CD4-positive, alpha-beta T cell (primary cell): ENCODE measurements at regions not wholly inside any gene's neighbourhood (a gene's known extent, or its start where the extent isn't known, plus 50 kb on each side); places are given as distances from the start of the nearest gene placed in this dataset.
"Not testable (repeated sequence)": the region's sequence is repeated elsewhere in the genome, so short reads cannot be mapped to it uniquely, and the experiment has no call there.

Source experiments
- ATAC-seq: fragments of 200-7000 bp; cut with Tn5 transposase; one replicate; pipeline ENCODE4 v1.10.0; 2022; ENCODE audit warnings: mild to moderate bottlenecking; ENCODE audit not compliant: poor library complexity
- CTCF ChIA-PET: fragments of 350-600 bp; sonication (Branson Sonifier 250); formaldehyde crosslinking; loops from one replicate; lab custom pipeline; 2021; ENCODE audit warnings: antibody characterized with exemption, inconsistent platforms; lab: Charles Lee
- POLR2A ChIA-PET: fragments of 350-600 bp; sonication (Branson Sonifier 250); formaldehyde crosslinking; loops from one replicate; lab custom pipeline; 2021; ENCODE audit warnings: antibody characterized with exemption, inconsistent platforms; lab: Charles Lee
- DNase-seq, 14 experiments: peaks; one replicate each; pipeline ENCODE4 v3.0.0-alpha.2; 2013 to 2020; ENCODE audit warnings: mixed read lengths in 2 of 14
- H3K27ac ChIP-seq, 2 donors: one replicate each; pipeline versions ENCODE4 v1.5.1 to v1.7.0; 2013; ENCODE audit warnings: low read length in 2 of 2, low read depth in 1 of 2, mild to moderate bottlenecking in 1 of 2
- H3K27me3 ChIP-seq, 2 experiments: 1 replicate in 1 of 2; 2 replicates in 1 of 2; pipeline versions ENCODE4 v1.6.1 to v1.7.0; 2013; ENCODE audit warnings: low read length in 2 of 2, control low read depth in 1 of 2, mild to moderate bottlenecking in 1 of 2, moderate library complexity in 1 of 2; ENCODE audit not compliant: insufficient read depth in 2 of 2, control insufficient read depth in 1 of 2
- H3K36me3 ChIP-seq: one replicate; pipeline ENCODE4 v1.6.1; 2013; ENCODE audit warnings: low read length, control low read depth; ENCODE audit not compliant: insufficient read depth
- H3K4me1 ChIP-seq: one replicate; pipeline ENCODE4 v1.6.1; 2013; ENCODE audit warnings: low read length, control low read depth; ENCODE audit not compliant: insufficient read depth
- H3K4me3 ChIP-seq: one replicate; pipeline ENCODE4 v1.5.1; 2013; ENCODE audit warnings: mild to moderate bottlenecking, low read length, moderate library complexity
- H3K9me3 ChIP-seq, 2 experiments: 1 replicate in 1 of 2; 2 replicates in 1 of 2; pipeline versions ENCODE4 v1.6.1 to v1.7.0; 2013; ENCODE audit warnings: low read length in 2 of 2, mild to moderate bottlenecking in 2 of 2, control low read depth in 1 of 2, moderate library complexity in 1 of 2; ENCODE audit not compliant: control insufficient read depth in 1 of 2, insufficient read depth in 1 of 2
- H3K27ac Mint-ChIP-seq: one replicate; pipeline ENCODE4 v1.8.0; 2020; ENCODE audit warnings: mixed read lengths
- H3K27me3 Mint-ChIP-seq: one replicate; pipeline ENCODE4 v1.8.0; 2021; ENCODE audit warnings: mixed read lengths
- H3K36me3 Mint-ChIP-seq: one replicate; pipeline ENCODE4 v1.8.0; 2021; ENCODE audit warnings: low read depth, mixed read lengths
- H3K4me1 Mint-ChIP-seq: one replicate; pipeline ENCODE4 v1.8.0; 2021; ENCODE audit warnings: low read depth, mixed read lengths
- H3K4me3 Mint-ChIP-seq: one replicate; pipeline ENCODE4 v1.8.0; 2020; ENCODE audit warnings: mild to moderate bottlenecking, mixed read lengths
- H3K9me3 Mint-ChIP-seq: one replicate; pipeline ENCODE4 v1.8.0; 2020; ENCODE audit warnings: mixed read lengths
- CTCF ChIP-seq: fragments of 200-600 bp; IDR thresholded peaks from one replicate; pipeline ENCODE4 v1.8.0; 2022; ENCODE audit warnings: antibody characterized with exemption, mild to moderate bottlenecking
- intact Hi-C, 2 experiments: fragments of 100-400 bp; cut with DNase I in 1 of 2; cut with micrococcal nuclease in 1 of 2; formaldehyde crosslinking; loops; one replicate each; pipeline versions ENCODE4 v1.15.1 to v1.9.0; 2023 to 2025; cut with DNase I, micrococcal nuclease

DNA sequence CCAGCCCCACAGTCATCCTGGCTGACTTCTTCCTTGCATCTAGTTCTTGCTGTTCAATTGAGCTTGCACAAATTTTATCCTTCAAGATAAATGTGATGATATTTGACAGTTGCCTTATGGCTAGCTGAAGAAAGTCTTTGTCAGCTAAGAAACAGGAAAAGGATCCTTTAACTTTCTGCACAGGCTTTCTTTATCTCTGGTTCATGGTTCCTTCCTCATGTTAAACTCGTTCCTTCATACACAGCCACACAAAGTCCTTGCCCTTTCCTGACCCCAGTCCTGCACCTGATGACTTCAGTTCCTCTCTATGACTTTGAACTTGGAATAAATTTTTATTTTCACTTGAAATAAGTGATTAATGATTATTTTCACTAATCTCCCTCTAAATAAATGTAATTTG is 132.5 kb upstream of the PRSS3 start:
- no peaks in the 10 kb centered on the region for H3K9me3 Mint-ChIP-seq
- ATAC-seq (no peak), DNase-seq (no peak)
- ChIA-PET CTCF (no interaction called here), POLR2A (no interaction called here)
- H3K9me3 ChIP-seq = no peaks in the 10 kb centered on the region
- no peak overlapping the region for H3K4me3 Mint-ChIP-seq
- intact Hi-C loops = no loop called here
- no peaks in the 10 kb centered on the region for H3K4me1 Mint-ChIP-seq
- TF ChIP-seq CTCF = no peak
- no peak overlapping the region for H3K4me3 ChIP-seq
- H3K36me3 ChIP-seq = no peaks in the 10 kb centered on the region
- no peak overlapping the region for H3K27ac Mint-ChIP-seq
- H3K27ac ChIP-seq = no peak overlapping the region
- H3K36me3 Mint-ChIP-seq = no peaks in the 10 kb centered on the region
- peaks cover 0 to 5% of the 10 kb centered on the region in 2 experiments for H3K27me3 ChIP-seq
- no peaks in the 10 kb centered on the region for H3K4me1 ChIP-seq
- H3K27me3 Mint-ChIP-seq = peaks cover 4% of the 10 kb centered on the region

DNA sequence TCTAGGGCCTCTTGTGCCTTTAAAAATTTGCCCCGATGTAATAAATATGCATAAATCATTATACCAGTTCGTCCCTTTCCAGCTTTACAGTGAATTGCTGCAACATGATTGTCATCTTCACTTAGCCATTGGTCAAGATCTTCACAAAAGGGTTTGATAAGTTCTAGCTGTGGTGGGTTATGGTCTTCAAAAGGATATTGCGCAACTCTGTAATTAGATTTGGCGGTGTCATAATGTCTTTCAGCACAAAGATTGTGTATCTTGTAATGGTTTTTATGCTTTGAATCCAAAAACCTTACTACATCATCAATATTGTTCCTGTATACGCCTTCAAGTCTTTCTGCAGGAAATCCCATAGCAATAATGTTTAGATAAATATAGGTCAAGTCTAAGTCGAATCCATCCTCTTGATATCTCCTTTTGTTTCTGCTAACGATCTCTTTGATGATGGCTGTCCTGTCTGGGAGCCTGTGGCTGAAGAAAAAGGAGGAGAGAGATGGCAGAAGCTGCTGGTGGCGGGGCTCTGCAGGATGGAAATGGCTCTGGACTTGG is 119.1 kb upstream of the PRSS3 start:
- not testable (repeated sequence) for H3K36me3 Mint-ChIP-seq, H3K9me3 Mint-ChIP-seq

GRCh38 chr9:33676746-33677505 is 118.4 kb upstream of the PRSS3 start:
- Histone ChIP-seq H3K36me3 (no peaks in the 10 kb centered on the region), H3K4me1 (peaks cover 4% of the 10 kb centered on the region), H3K27ac (no peak overlapping the region), H3K27me3 (peaks cover 4 to 40% of the 10 kb centered on the region in 2 experiments), H3K9me3 (no peaks in the 10 kb centered on the region), H3K4me3 (peak overlapping the region; percentile 48)
- H3K4me3 Mint-ChIP-seq = peak overlapping the region; percentile 95
- TF ChIP-seq CTCF = no peak
- peaks cover 76% of the 10 kb centered on the region for H3K27me3 Mint-ChIP-seq
- POLR2A ChIA-PET = interaction anchor here (0.6 kb wide), 1 partner anchor 387 kb away, joined by 3 read pairs; the partner anchor contains the start of gene NFX1
- peaks cover 6% of the 10 kb centered on the region for H3K4me1 Mint-ChIP-seq
- intact Hi-C loops = no loop called here
- CTCF ChIA-PET = no interaction called here
- peaks cover 4% of the 10 kb centered on the region for H3K36me3 Mint-ChIP-seq
- ATAC-seq = peak; percentile 71
- peak in 10 of 14 experiments; percentile 1 to 43 (median 16) for DNase-seq
- no peaks in the 10 kb centered on the region for H3K9me3 Mint-ChIP-seq
- peak overlapping the region; percentile 83 for H3K27ac Mint-ChIP-seq

More for the DNA sequence above, 119.1 kb upstream of the PRSS3 start:
- H3K4me1 ChIP-seq, H3K27ac Mint-ChIP-seq, CTCF ChIA-PET, H3K9me3 ChIP-seq, ATAC-seq, H3K4me1 Mint-ChIP-seq, POLR2A ChIA-PET, H3K27ac ChIP-seq, H3K36me3 ChIP-seq, intact Hi-C loops, DNase-seq: not testable (repeated sequence)
- Histone ChIP-seq H3K27me3 (peaks cover 4 to 40% of the 10 kb centered on the region in 2 experiments), H3K4me3 (peak overlapping the region; percentile 48)
- Mint-ChIP-seq H3K4me3 (peak overlapping the region; percentile 70), H3K27me3 (peaks cover 80% of the 10 kb centered on the region)
